K562 (cell line): ENCODE measurements at regions not wholly inside any gene's neighbourhood (a gene's known extent, or its start where the extent isn't known, plus 50 kb on each side); places are given as distances from the start of the nearest gene placed in this dataset.

ENCODE experiments used
- ATAC-seq: fragments of 200-7000 bp; cut with Tn5 transposase; 3 replicates; pipeline ENCODE4 v1.9.1; 2020; ENCODE audit warnings: moderate library complexity
- BruUV-seq: library from RNA; stranded (reverse); fragments of 400-500 nt; replicated peaks from 2 replicates; lab custom pipeline; 2021; lab: Mats Ljungman, UMichigan
- CTCF ChIA-PET: fragments of 300-600 bp; formaldehyde crosslinking; extraction: SDS; loops from one replicate; lab custom pipeline; 2021; ENCODE audit warnings: low intra/inter-chr PET ratio; lab: Yijun Ruan, JAX
- POLR2A ChIA-PET: fragments of 300-600, 350-650 bp; sonication (Branson Sonifier 250); formaldehyde crosslinking; extraction: SDS; loops from one replicate; lab custom pipeline; 2021; ENCODE audit warnings: antibody characterized with exemption, inconsistent platforms; lab: Yijun Ruan, JAX
- DNase-seq, 4 experiments: peaks; one replicate each; pipeline versions ENCODE4 v3.0.0 to v3.0.0-alpha.2; 2011 to 2018; ENCODE audit warnings: low spot score in 3 of 4, mixed read lengths in 3 of 4; ENCODE audit errors: extremely low read depth in 1 of 4
- FAIRE-seq: peaks from 2 replicates; lab custom pipeline; 2011; peaks lifted over from hg19 to GRCh38; lab: Jason Lieb, UNC
- H2AFZ ChIP-seq: 2 replicates; pipeline ENCODE4 v1.6.0; 2011; ENCODE audit warnings: low read depth, low read length, control low read depth, inconsistent platforms
- H3K27ac ChIP-seq: fragments of 200-600 bp; 3 replicates; pipeline ENCODE4 v1.8.0; 2011; ENCODE audit warnings: low read depth, mild to moderate bottlenecking, control low read depth, inconsistent platforms, low read length, moderate library complexity, mixed read lengths; ENCODE audit errors: extremely low read depth
- H3K27me3 ChIP-seq, 2 experiments: fragments of 300-600 bp in 1 of 2; 2 replicates in 1 of 2; 3 replicates in 1 of 2; pipeline versions ENCODE4 v1.6.0 to v1.8.0; 2011; ENCODE audit warnings: inconsistent platforms in 2 of 2, low read length in 2 of 2, mild to moderate bottlenecking in 1 of 2, mixed read lengths in 1 of 2, moderate library complexity in 1 of 2; ENCODE audit not compliant: control insufficient read depth in 2 of 2, insufficient read depth in 2 of 2
- H3K36me3 ChIP-seq: fragments of 300-600 bp; 3 replicates; pipeline ENCODE4 v1.8.0; 2011; ENCODE audit warnings: mild to moderate bottlenecking, low read length, inconsistent platforms; ENCODE audit not compliant: control insufficient read depth, insufficient read depth
- H3K4me1 ChIP-seq, 2 experiments: fragments of 200-600 bp in 1 of 2; replicated peaks in 1 of 2; 2 replicates in 1 of 2; 3 replicates in 1 of 2; pipeline versions ENCODE4 v1.5.1 to v1.8.0; 2011; ENCODE audit warnings: inconsistent platforms in 2 of 2, low read length in 2 of 2, mild to moderate bottlenecking in 1 of 2, mixed read lengths in 1 of 2, moderate library complexity in 1 of 2; ENCODE audit not compliant: control insufficient read depth in 2 of 2, insufficient read depth in 2 of 2
- H3K4me2 ChIP-seq: 2 replicates; pipeline ENCODE4 v1.6.1; 2011; ENCODE audit warnings: low read length, control low read depth, inconsistent platforms, mixed read lengths; ENCODE audit not compliant: insufficient read depth
- H3K4me3 ChIP-seq: fragments of 200-600 bp; sonication (generic), shearing (Covaris generic); 2 replicates; pipeline ENCODE4 v1.5.1; 2016; ENCODE audit warnings: control low read depth, inconsistent platforms
- H3K79me2 ChIP-seq: fragments of 200-600 bp; 3 replicates; pipeline ENCODE4 v1.8.0; 2011; ENCODE audit warnings: low read length, inconsistent platforms; ENCODE audit not compliant: control insufficient read depth, insufficient read depth
- H3K9ac ChIP-seq, 2 experiments: 2 replicates each; pipeline versions ENCODE4 v1.6.0 to v1.6.1; 2011; ENCODE audit warnings: low read depth in 2 of 2, low read length in 2 of 2, control low read depth in 1 of 2, inconsistent platforms in 1 of 2, mild to moderate bottlenecking in 1 of 2, mixed read lengths in 1 of 2; ENCODE audit not compliant: insufficient read depth in 1 of 2
- H3K9me1 ChIP-seq: one replicate; pipeline ENCODE4 v1.6.0; 2011; ENCODE audit warnings: inconsistent platforms, mild to moderate bottlenecking, low read length, moderate library complexity; ENCODE audit not compliant: control insufficient read depth, insufficient read depth
- H3K9me3 ChIP-seq: replicated peaks from 2 replicates; pipeline ENCODE4 v1.5.1; 2011; ENCODE audit warnings: low read depth, low read length, inconsistent platforms; ENCODE audit not compliant: control insufficient read depth, insufficient read depth
- H4K20me1 ChIP-seq: replicated peaks from 2 replicates; pipeline ENCODE4 v1.6.1; 2011; ENCODE audit warnings: low read length, inconsistent platforms, mixed read lengths; ENCODE audit not compliant: control insufficient read depth, insufficient read depth
- ARID1B ChIP-seq: fragments of 450-650 bp; IDR thresholded peaks from 2 replicates; pipeline ENCODE4 v1.6.1; 2016; ENCODE audit warnings: antibody characterized with exemption, mild to moderate bottlenecking, inconsistent platforms
- ARID3A ChIP-seq: IDR thresholded peaks from 2 replicates; pipeline ENCODE4 v1.6.1; 2012; ENCODE audit warnings: low read depth, low read length, improper control_type of control experiment, borderline replicate concordance
- CEBPZ ChIP-seq: fragments of 150-350 bp; IDR thresholded peaks from 2 replicates; pipeline ENCODE4 v1.6.1; 2014; ENCODE audit warnings: low read depth, mild to moderate bottlenecking, low read length, borderline replicate concordance
- COPS2 ChIP-seq: fragments of 450-650 bp; conservative IDR thresholded peaks from 2 replicates; pipeline ENCODE4 v1.6.1; 2016; ENCODE audit warnings: mild to moderate bottlenecking, moderate library complexity
- CSDE1 ChIP-seq, 2 experiments: fragments of 450-650 bp; IDR thresholded peaks; 2 replicates each; pipeline ENCODE4 v1.6.1; 2016; ENCODE audit warnings: mild to moderate bottlenecking in 1 of 2
- EHMT2 ChIP-seq: fragments of 450-650 bp; IDR thresholded peaks from 2 replicates; pipeline ENCODE4 v1.6.1; 2018; ENCODE audit warnings: antibody characterized with exemption
- PATZ1 ChIP-seq: fragments of 250-450 bp; sonication (Bioruptor Pico); IDR thresholded peaks from 2 replicates; pipeline ENCODE4 v1.5.0; 2020; ENCODE audit warnings: mild to moderate bottlenecking, borderline replicate concordance
- SIN3B ChIP-seq: fragments of 450-650 bp; IDR thresholded peaks from 2 replicates; pipeline ENCODE4 v1.6.1; 2017; ENCODE audit warnings: low read depth, mild to moderate bottlenecking, moderate library complexity
- SREBF1 ChIP-seq: fragments of 150-350 bp; IDR thresholded peaks from 2 replicates; pipeline ENCODE4 v1.6.1; 2014; ENCODE audit warnings: antibody characterized with exemption, low read depth, low read length, borderline replicate concordance
- ZNF184 ChIP-seq: sonication (generic); formaldehyde crosslinking; IDR thresholded peaks from 2 replicates; pipeline ENCODE4 v1.5.0; 2020; ENCODE audit warnings: missing genetic modification reagents
- ZNF282 ChIP-seq: sonication (generic); formaldehyde crosslinking; IDR thresholded peaks from 2 replicates; pipeline ENCODE4 v1.8.1; 2023; ENCODE audit warnings: missing genetic modification reagents
- WGBS: fragments of 100-300 bp; shearing (Covaris generic); methylation state at CpG from one replicate; pipeline ENCODE4 v1.1.6; 2016; ENCODE audit warnings: low coverage, mixed read lengths; ENCODE audit not compliant: insufficient coverage; ENCODE audit errors: missing lambda C conversion rate; 5-methylcytosine and 5-hydroxymethylcytosine counted together
- in situ Hi-C: fragments of 300-500 bp; cut with MboI; formaldehyde crosslinking; loops from 4 replicates; pipeline ENCODE4 v1.15.0; 2018; ENCODE audit warnings: inconsistent platforms, mixed read lengths
- intact Hi-C: fragments of 100-400 bp; cut with micrococcal nuclease; formaldehyde crosslinking; loops from 2 replicates; pipeline ENCODE4 v1.14.2; 2022
- TF ChIP-seq, protein P1 (sequence below), 2 experiments: fragments of 450-650 bp in 1 of 2; IDR thresholded peaks; 2 replicates each; pipeline ENCODE4 v1.6.1; 2011 to 2017; ENCODE audit warnings: low read depth in 2 of 2, antibody characterized with exemption in 1 of 2, borderline replicate concordance in 1 of 2, low read length in 1 of 2, mild to moderate bottlenecking in 1 of 2, mixed read lengths in 1 of 2; ENCODE audit not compliant: control insufficient read depth in 1 of 2

DNA sequence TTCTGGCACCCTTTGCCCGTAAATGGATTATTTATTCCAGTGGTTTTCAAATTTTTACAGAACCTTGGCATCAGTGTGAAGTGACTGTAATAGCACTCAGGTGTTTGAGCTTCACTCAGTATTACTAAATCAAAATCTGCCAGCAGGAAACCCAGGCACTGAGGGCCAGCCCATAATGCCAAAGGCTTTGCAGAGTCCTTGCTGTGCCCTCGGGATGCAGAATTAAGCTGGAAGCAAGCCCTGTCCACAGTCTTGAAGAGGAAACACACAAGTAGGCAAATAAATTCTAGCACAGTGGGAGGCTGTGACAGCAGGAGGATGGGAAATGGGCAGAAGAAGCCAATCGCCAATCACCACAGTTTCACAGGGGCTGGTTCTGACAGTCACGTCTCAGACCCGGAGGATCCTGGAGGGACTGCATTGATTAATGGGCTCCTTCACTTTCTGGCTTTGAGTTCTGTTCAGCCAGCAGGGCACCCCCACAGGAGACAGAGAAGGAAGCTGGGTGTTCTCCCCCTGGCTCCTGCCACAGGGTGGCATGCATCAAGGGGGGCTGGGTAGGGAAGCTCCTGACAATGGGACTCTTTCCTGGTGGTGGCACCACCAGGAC lies 138.8 kb downstream of the MTNR1A start:
- no peaks in the 10 kb centered on the region for H3K27me3 ChIP-seq
- ATAC-seq (no peak), DNase-seq (no peak), FAIRE-seq (no peak)
- intact Hi-C loops, result no loop called here
- no peak overlapping the region for H3K4me3 ChIP-seq
- 67% methylated on average over 5 of the region's 5 CpGs for WGBS
- POLR2A ChIA-PET, result no interaction called here
- H2AFZ ChIP-seq, result no peak overlapping the region
- no peak overlapping the region for H3K9ac ChIP-seq
- H3K4me1 ChIP-seq, result no peaks in the 10 kb centered on the region
- no peaks in the 10 kb centered on the region for H4K20me1 ChIP-seq
- CTCF ChIA-PET, result no interaction called here
- no peaks in the 10 kb centered on the region for H3K79me2 ChIP-seq
- H3K4me2 ChIP-seq, result no peak overlapping the region
- BruUV-seq, result no TSS peak
- H3K9me3 ChIP-seq, result no peaks in the 10 kb centered on the region
- in situ Hi-C loops, result no loop called here
- no peaks in the 10 kb centered on the region for H3K9me1 ChIP-seq
- H3K36me3 ChIP-seq, result no peaks in the 10 kb centered on the region
- no peak overlapping the region for H3K27ac ChIP-seq
- TF ChIP-seq ZNF184 (CRISPR knock-in tag), result no peak
- TF ChIP-seq ZNF282 (CRISPR knock-in tag), result no peak
- TF ChIP-seq SREBF1, result no peak
- no peak for TF ChIP-seq ARID1B
- no peak for TF ChIP-seq CSDE1 (IDR thresholded peaks at IDR 0.05)
- no peak for TF ChIP-seq SIN3B
- TF ChIP-seq, protein P1, sequence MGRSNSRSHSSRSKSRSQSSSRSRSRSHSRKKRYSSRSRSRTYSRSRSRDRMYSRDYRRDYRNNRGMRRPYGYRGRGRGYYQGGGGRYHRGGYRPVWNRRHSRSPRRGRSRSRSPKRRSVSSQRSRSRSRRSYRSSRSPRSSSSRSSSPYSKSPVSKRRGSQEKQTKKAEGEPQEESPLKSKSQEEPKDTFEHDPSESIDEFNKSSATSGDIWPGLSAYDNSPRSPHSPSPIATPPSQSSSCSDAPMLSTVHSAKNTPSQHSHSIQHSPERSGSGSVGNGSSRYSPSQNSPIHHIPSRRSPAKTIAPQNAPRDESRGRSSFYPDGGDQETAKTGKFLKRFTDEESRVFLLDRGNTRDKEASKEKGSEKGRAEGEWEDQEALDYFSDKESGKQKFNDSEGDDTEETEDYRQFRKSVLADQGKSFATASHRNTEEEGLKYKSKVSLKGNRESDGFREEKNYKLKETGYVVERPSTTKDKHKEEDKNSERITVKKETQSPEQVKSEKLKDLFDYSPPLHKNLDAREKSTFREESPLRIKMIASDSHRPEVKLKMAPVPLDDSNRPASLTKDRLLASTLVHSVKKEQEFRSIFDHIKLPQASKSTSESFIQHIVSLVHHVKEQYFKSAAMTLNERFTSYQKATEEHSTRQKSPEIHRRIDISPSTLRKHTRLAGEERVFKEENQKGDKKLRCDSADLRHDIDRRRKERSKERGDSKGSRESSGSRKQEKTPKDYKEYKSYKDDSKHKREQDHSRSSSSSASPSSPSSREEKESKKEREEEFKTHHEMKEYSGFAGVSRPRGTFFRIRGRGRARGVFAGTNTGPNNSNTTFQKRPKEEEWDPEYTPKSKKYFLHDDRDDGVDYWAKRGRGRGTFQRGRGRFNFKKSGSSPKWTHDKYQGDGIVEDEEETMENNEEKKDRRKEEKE (IDR thresholded peaks at IDR 0.05; ENCODE audit: borderline replicate concordance in 1 of 2, control insufficient read depth in 1 of 2, low read depth in 2 of 2, low read length in 1 of 2), result no peak
- no peak for TF ChIP-seq ARID3A
- TF ChIP-seq EHMT2, result no peak
- no peak for TF ChIP-seq CEBPZ
- no peak for TF ChIP-seq PATZ1 (CRISPR knock-in tag)
- no peak for TF ChIP-seq COPS2
